D721Med (cell line): ENCODE measurements at regions not wholly inside any gene's neighbourhood (a gene's known extent, or its start where the extent isn't known, plus 50 kb on each side); places are given as distances from the start of the nearest gene placed in this dataset.

Source experiments
- DNase-seq: peaks from one replicate; pipeline ENCODE4 v3.0.0; 2011; ENCODE audit warnings: low spot score; ENCODE audit not compliant: insufficient read length
- FAIRE-seq: peaks from 2 replicates; lab custom pipeline; 2011; peaks lifted over from hg19 to GRCh38; lab: Jason Lieb, UNC
- CTCF ChIP-seq: IDR thresholded peaks from 2 replicates; pipeline ENCODE4 v1.5.1; 2012; ENCODE audit warnings: mild to moderate bottlenecking, control low read depth; ENCODE audit not compliant: insufficient read depth; ENCODE audit errors: missing control alignments

- DNase-seq (no peak), FAIRE-seq (no peak)
- TF ChIP-seq CTCF: no peak
Measured at GRCh38 chr10:44435196-44435595, 50.3 kb upstream of the CXCL12 start.

DNA sequence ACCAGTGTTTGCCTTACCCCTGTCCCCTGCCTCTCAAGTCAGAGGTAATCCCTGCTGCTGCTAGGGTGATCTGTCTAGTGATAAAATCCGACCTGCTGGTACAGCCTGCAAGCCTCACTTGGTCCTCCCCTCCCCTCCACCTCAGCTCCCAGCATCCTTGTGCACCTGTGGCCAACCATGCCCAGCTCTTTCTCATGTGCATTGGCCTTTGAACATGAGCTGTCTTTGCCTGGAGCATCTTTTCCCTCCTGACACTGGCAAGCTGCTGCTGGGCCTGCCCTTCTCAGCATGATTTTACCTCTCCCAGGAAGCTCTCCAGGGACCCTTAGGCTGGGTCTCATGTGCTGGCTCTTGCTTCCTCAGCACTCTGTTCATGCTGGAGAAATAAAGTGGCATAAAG lies 51.3 kb upstream of the CXCL12 start:
- DNase-seq (no peak), FAIRE-seq (no peak)
- no peak for TF ChIP-seq CTCF

GRCh38 chr10:44437840-44438511 lies 53.1 kb upstream of the CXCL12 start:
- DNase-seq (no peak), FAIRE-seq (no peak)

GRCh38 chr10:44439239-44439957 lies 54.5 kb upstream of the CXCL12 start:
- DNase-seq (no peak), FAIRE-seq (no peak)
- no peak for TF ChIP-seq CTCF

More at GRCh38 chr10:44437840-44438511, 53.1 kb upstream of the CXCL12 start:
- TF ChIP-seq CTCF: no peak

GRCh38 chr10:44439958-44440244 lies 55.0 kb upstream of the CXCL12 start:
- DNase-seq (no peak), FAIRE-seq (no peak)
- TF ChIP-seq CTCF: no peak

DNA sequence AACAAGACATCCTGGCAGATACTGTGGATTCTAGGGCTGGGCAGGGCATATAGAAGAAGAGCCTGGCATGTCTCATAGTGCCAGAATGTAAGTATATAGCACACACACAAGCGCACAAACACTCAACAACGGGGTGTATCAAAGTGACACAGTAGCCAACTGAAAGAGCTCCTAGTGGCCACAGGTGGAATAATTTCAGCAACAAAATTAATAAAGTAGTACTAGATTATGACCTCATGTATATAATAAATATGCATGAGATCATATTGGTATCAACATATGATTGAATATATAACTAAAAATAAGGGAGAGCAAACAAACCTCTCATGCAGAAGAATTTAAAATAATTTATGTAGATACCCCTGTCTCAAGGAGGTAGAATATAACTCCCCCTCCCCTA lies 72.4 kb upstream of the CXCL12 start:
- no peak for FAIRE-seq
- DNase-seq: no peak
- TF ChIP-seq CTCF: no peak
